IMR-90 (cell line): ENCODE measurements at regions not wholly inside any gene's neighbourhood (a gene's known extent, or its start where the extent isn't known, plus 50 kb on each side); places are given as distances from the start of the nearest gene placed in this dataset.

ENCODE experiments used
- ATAC-seq: fragments of 200-7000 bp; cut with Tn5 transposase; 2 replicates; pipeline ENCODE4 v1.9.1; 2020; ENCODE audit warnings: low read depth, mild to moderate bottlenecking, moderate library complexity
- BruUV-seq: library from RNA; stranded (reverse); fragments of 400-500 nt; replicated peaks from 2 replicates; lab custom pipeline; 2021; lab: Mats Ljungman, UMichigan
- CTCF ChIA-PET: fragments of 300-600 bp; formaldehyde crosslinking; extraction: SDS; loops from one replicate; lab custom pipeline; 2021; ENCODE audit warnings: antibody characterized with exemption; lab: Yijun Ruan, JAX
- POLR2A ChIA-PET: fragments of 300-600 bp; sonication (Branson Sonifier 250); formaldehyde crosslinking; loops from one replicate; lab custom pipeline; 2022; ENCODE audit warnings: antibody characterized with exemption; ENCODE audit not compliant: unreplicated experiment; lab: Charles Lee
- DNase-seq: peaks from one replicate; pipeline ENCODE4 v3.0.0; 2013
- H2AFZ ChIP-seq: replicated peaks from 2 replicates; pipeline ENCODE3; 2013; ENCODE audit warnings: low read length, mild to moderate bottlenecking; ENCODE audit not compliant: poor library complexity
- H2AK5ac ChIP-seq: 2 replicates; pipeline ENCODE4 v1.6.1; 2013; ENCODE audit warnings: low read depth, low read length, inconsistent platforms
- H2AK9ac ChIP-seq: replicated peaks from 2 replicates; pipeline ENCODE3; 2013; ENCODE audit warnings: mild to moderate bottlenecking, low read depth, low read length, moderate library complexity; ENCODE audit not compliant: poor library complexity
- H2BK120ac ChIP-seq: 2 replicates; pipeline ENCODE4 v1.6.1; 2013; ENCODE audit warnings: low read depth, low read length, inconsistent platforms
- H2BK15ac ChIP-seq: 3 replicates; pipeline ENCODE4 v1.6.1; 2013; ENCODE audit warnings: low read depth, low read length, inconsistent platforms
- H2BK20ac ChIP-seq: 2 replicates; pipeline ENCODE4 v1.6.1; 2013; ENCODE audit warnings: low read depth, mild to moderate bottlenecking, inconsistent platforms, low read length, moderate library complexity
- H2BK5ac ChIP-seq: 2 replicates; pipeline ENCODE4 v1.6.1; 2013; ENCODE audit warnings: mild to moderate bottlenecking, low read depth, low read length, inconsistent platforms; ENCODE audit not compliant: poor library complexity, severe bottlenecking
- H3K14ac ChIP-seq: replicated peaks from 2 replicates; pipeline ENCODE4 v1.6.1; 2013; ENCODE audit warnings: low read depth, low read length, inconsistent platforms
- H3K18ac ChIP-seq: 2 replicates; pipeline ENCODE4 v1.6.1; 2013; ENCODE audit warnings: low read depth, low read length, control low read depth
- H3K23ac ChIP-seq: 2 replicates; pipeline ENCODE4 v1.6.1; 2013; ENCODE audit warnings: low read depth, low read length, inconsistent platforms
- H3K27ac ChIP-seq: 2 replicates; pipeline ENCODE4 v1.5.1; 2013; ENCODE audit warnings: mild to moderate bottlenecking, control low read depth, low read length; ENCODE audit not compliant: insufficient read depth
- H3K27me3 ChIP-seq: 2 replicates; pipeline ENCODE4 v1.6.1; 2013; ENCODE audit warnings: low read length; ENCODE audit not compliant: control insufficient read depth, insufficient read depth
- H3K36me3 ChIP-seq: 2 replicates; pipeline ENCODE4 v1.6.1; 2013; ENCODE audit warnings: low read length, mixed read lengths; ENCODE audit not compliant: control insufficient read depth, insufficient read depth
- H3K4ac ChIP-seq: 2 replicates; pipeline ENCODE4 v1.6.1; 2013; ENCODE audit warnings: low read depth, low read length, inconsistent platforms
- H3K4me1 ChIP-seq: 2 replicates; pipeline ENCODE4 v1.6.1; 2013; ENCODE audit warnings: low read length, mixed read lengths; ENCODE audit not compliant: control insufficient read depth, insufficient read depth
- H3K4me2 ChIP-seq: 2 replicates; pipeline ENCODE4 v1.6.1; 2013; ENCODE audit warnings: low read depth, mild to moderate bottlenecking, control low read depth, low read length, moderate library complexity
- H3K4me3 ChIP-seq: 2 replicates; pipeline ENCODE4 v1.5.1; 2013; ENCODE audit warnings: low read depth, mild to moderate bottlenecking, control low read depth, low read length, moderate library complexity; ENCODE audit not compliant: insufficient read depth
- H3K56ac ChIP-seq: 2 replicates; pipeline ENCODE4 v1.6.1; 2013; ENCODE audit warnings: low read length, inconsistent platforms; ENCODE audit not compliant: insufficient read depth; ENCODE audit errors: extremely low read depth
- H3K79me1 ChIP-seq, 2 experiments: 2 replicates each; pipeline ENCODE4 v1.6.1; 2013; ENCODE audit warnings: low read length in 2 of 2, inconsistent platforms in 1 of 2, low read depth in 1 of 2
- H3K9ac ChIP-seq: 2 replicates; pipeline ENCODE4 v1.6.1; 2013; ENCODE audit warnings: low read depth, low read length, control low read depth
- H3K9me1 ChIP-seq: 2 replicates; pipeline ENCODE4 v1.6.1; 2013; ENCODE audit warnings: low read length, inconsistent platforms; ENCODE audit not compliant: insufficient read depth
- H3K9me3 ChIP-seq: 2 replicates; pipeline ENCODE4 v1.6.1; 2013; ENCODE audit warnings: low read length; ENCODE audit not compliant: control insufficient read depth, insufficient read depth
- H4K20me1 ChIP-seq: 2 replicates; pipeline ENCODE4 v1.6.1; 2013; ENCODE audit warnings: low read length, inconsistent platforms; ENCODE audit not compliant: insufficient read depth
- H4K5ac ChIP-seq: 2 replicates; pipeline ENCODE4 v1.6.1; 2013; ENCODE audit warnings: mild to moderate bottlenecking, low read depth, low read length, control low read depth
- H4K8ac ChIP-seq, 2 experiments: 2 replicates each; pipeline ENCODE4 v1.6.1; 2013; ENCODE audit warnings: low read depth in 2 of 2, low read length in 2 of 2, control low read depth in 1 of 2, inconsistent platforms in 1 of 2
- H4K91ac ChIP-seq: 2 replicates; pipeline ENCODE4 v1.6.1; 2013; ENCODE audit warnings: low read depth, low read length, inconsistent platforms; ENCODE audit not compliant: insufficient read depth
- BHLHE40 ChIP-seq: fragments of 150-350 bp; IDR thresholded peaks from 2 replicates; pipeline ENCODE4 v1.6.1; 2016; ENCODE audit warnings: mild to moderate bottlenecking, low read depth, low read length
- CEBPB ChIP-seq: IDR thresholded peaks from 2 replicates; pipeline ENCODE4 v1.6.1; 2012; ENCODE audit warnings: low read depth, low read length, improper control_type of control experiment
- CHD1 ChIP-seq: IDR thresholded peaks from 2 replicates; pipeline ENCODE4 v1.6.1; 2012; ENCODE audit warnings: low read depth, low read length, improper control_type of control experiment
- FOS ChIP-seq: fragments of 150-350 bp; IDR thresholded peaks from 2 replicates; pipeline ENCODE4 v1.6.1; 2016; ENCODE audit warnings: low read depth, low read length
- MAFK ChIP-seq: IDR thresholded peaks from 2 replicates; pipeline ENCODE4 v1.6.1; 2012; ENCODE audit warnings: low read depth, low read length, improper control_type of control experiment
- MAZ ChIP-seq: IDR thresholded peaks from 2 replicates; pipeline ENCODE4 v1.6.1; 2012; ENCODE audit warnings: low read depth, mild to moderate bottlenecking, low read length, improper control_type of control experiment, moderate library complexity, borderline replicate concordance
- MXI1 ChIP-seq: IDR thresholded peaks from 2 replicates; pipeline ENCODE4 v1.6.1; 2012; ENCODE audit warnings: low read depth, mild to moderate bottlenecking, low read length, moderate library complexity, borderline replicate concordance
- NFE2L2 ChIP-seq: fragments of 150-350 bp; IDR thresholded peaks from 2 replicates; pipeline ENCODE4 v1.6.1; 2016; ENCODE audit warnings: low read depth, mild to moderate bottlenecking, low read length
- POLR2A ChIP-seq: IDR thresholded peaks from 2 replicates; pipeline ENCODE4 v1.6.1; 2012; ENCODE audit warnings: mild to moderate bottlenecking, low read depth, low read length
- RAD21 ChIP-seq: IDR thresholded peaks from 2 replicates; pipeline ENCODE4 v1.6.1; 2012; ENCODE audit warnings: low read length, improper control_type of control experiment
- RCOR1 ChIP-seq: IDR thresholded peaks from 2 replicates; pipeline ENCODE4 v1.6.1; 2012; ENCODE audit warnings: mild to moderate bottlenecking, low read length, improper control_type of control experiment; ENCODE audit not compliant: insufficient replicate concordance
- RFX5 ChIP-seq: IDR thresholded peaks from 2 replicates; pipeline ENCODE4 v1.8.0; 2012; ENCODE audit warnings: low read depth, mild to moderate bottlenecking, low read length, moderate library complexity
- SMC3 ChIP-seq: fragments of 150-350 bp; IDR thresholded peaks from 2 replicates; pipeline ENCODE4 v1.6.1; 2016; ENCODE audit warnings: low read depth, mild to moderate bottlenecking, antibody characterized with exemption, low read length, moderate library complexity
- WGBS, 2 experiments: methylation state at CpG; one replicate each; pipeline versions ENCODE4 v1.1.5 to v1.1.7; 2013; ENCODE audit warnings: missing lambda C conversion rate in 2 of 2; ENCODE audit not compliant: insufficient read length in 1 of 2; ENCODE audit errors: extremely low coverage in 2 of 2; 5-methylcytosine and 5-hydroxymethylcytosine counted together
- dilution Hi-C: fragments of 300-500 bp; cut with HindIII; formaldehyde crosslinking; loops from one replicate; pipeline ENCODE4 v1.14.3; 2018; ENCODE audit warnings: low sequenced_read_pairs; ENCODE audit not compliant: unreplicated experiment
- in situ Hi-C: fragments of 300-500 bp; cut with MboI; formaldehyde crosslinking; loops from 3 replicates; pipeline ENCODE4 v1.14.3; 2019; ENCODE audit warnings: low sequenced_read_pairs, inconsistent platforms, mixed read lengths
- intact Hi-C: fragments of 100-400 bp; cut with micrococcal nuclease; formaldehyde crosslinking; loops from 2 replicates; pipeline ENCODE4 v1.10.0; 2022
- TF ChIP-seq, protein P1 (sequence below): fragments of 150-350 bp; IDR thresholded peaks from 2 replicates; pipeline ENCODE4 v1.6.1; 2016; ENCODE audit warnings: low read depth, mild to moderate bottlenecking, low read length, moderate library complexity, borderline replicate concordance
- TF ChIP-seq, protein P2 (sequence below): conservative IDR thresholded peaks from 2 replicates; pipeline ENCODE4 v1.5.1; 2012; ENCODE audit warnings: mild to moderate bottlenecking, low read depth, low read length, improper control_type of control experiment
- TF ChIP-seq, protein P3 (sequence below): fragments of 150-350 bp; IDR thresholded peaks from 2 replicates; pipeline ENCODE4 v1.6.1; 2017; ENCODE audit warnings: mild to moderate bottlenecking, antibody characterized with exemption, low read length, low read depth

DNA sequence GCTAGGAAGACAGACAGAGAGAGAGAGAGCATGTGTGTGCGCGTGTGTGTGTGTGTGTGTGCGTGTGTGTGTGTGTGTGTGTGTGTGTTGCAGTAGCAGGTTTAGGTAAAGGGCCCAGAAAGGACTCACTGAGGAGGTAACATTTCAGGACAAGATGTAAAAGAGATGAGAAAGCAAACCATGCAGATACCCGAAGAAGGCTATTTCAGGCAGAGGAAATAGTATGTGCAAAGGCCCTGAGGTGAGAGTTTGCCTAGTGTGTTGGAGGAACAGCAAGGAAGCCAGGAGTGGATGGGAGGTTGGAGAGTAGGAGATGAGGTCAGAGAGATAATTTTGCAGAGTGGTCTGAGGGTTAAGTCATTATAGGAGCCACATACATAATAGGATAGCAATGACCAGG lies 754.3 kb upstream of the TBX3 start:
- BruUV-seq, result no TSS peak
- CTCF ChIA-PET, result no interaction called here

More for the DNA sequence above, 754.3 kb upstream of the TBX3 start:
- Histone ChIP-seq H2BK20ac (no peak overlapping the region), H4K91ac (no peak overlapping the region), H2AFZ (no peak overlapping the region), H3K56ac (no peak overlapping the region), H3K4me1 (peaks cover 4% of the 10 kb centered on the region; the same call in 1 of the 2 replicates), H3K79me1 (no peaks in the 10 kb centered on the region), H3K4me2 (no peak overlapping the region), H3K18ac (no peak overlapping the region), H4K8ac (no peak overlapping the region), H2AK5ac (no peak overlapping the region), H3K9me3 (no peaks in the 10 kb centered on the region), H3K36me3 (no peaks in the 10 kb centered on the region), H3K27me3 (no peaks in the 10 kb centered on the region), H3K27ac (no peak overlapping the region), H3K4me3 (no peak overlapping the region), H4K20me1 (no peaks in the 10 kb centered on the region), H4K5ac (no peak overlapping the region), H3K23ac (no peak overlapping the region), H3K9ac (no peak overlapping the region), H2BK15ac (no peak overlapping the region), H2BK120ac (no peak overlapping the region), H3K14ac (no peak overlapping the region), H2BK5ac (no peak overlapping the region), H3K4ac (no peak overlapping the region), H2AK9ac (no peak overlapping the region), H3K9me1 (no peaks in the 10 kb centered on the region)
- dilution Hi-C loops (no loop called here), intact Hi-C loops (no loop called here), in situ Hi-C loops (no loop called here)
- ATAC-seq (no peak), DNase-seq (no peak)
- POLR2A ChIA-PET, result no interaction called here
- WGBS, 2 experiments, result 67% methylated on average over 4 of the region's 4 CpGs; no CpG with 5 or more reads in 1 of the 2 experiments
- TF ChIP-seq BHLHE40 (no peak), MAFK (no peak), RCOR1 (no peak), CHD1 (no peak), MAZ (no peak), MXI1 (no peak), FOS (no peak), RAD21 (no peak), CEBPB (no peak), RFX5 (no peak), NFE2L2 (no peak), POLR2A (no peak), SMC3 (no peak)
- TF ChIP-seq, protein P1, sequence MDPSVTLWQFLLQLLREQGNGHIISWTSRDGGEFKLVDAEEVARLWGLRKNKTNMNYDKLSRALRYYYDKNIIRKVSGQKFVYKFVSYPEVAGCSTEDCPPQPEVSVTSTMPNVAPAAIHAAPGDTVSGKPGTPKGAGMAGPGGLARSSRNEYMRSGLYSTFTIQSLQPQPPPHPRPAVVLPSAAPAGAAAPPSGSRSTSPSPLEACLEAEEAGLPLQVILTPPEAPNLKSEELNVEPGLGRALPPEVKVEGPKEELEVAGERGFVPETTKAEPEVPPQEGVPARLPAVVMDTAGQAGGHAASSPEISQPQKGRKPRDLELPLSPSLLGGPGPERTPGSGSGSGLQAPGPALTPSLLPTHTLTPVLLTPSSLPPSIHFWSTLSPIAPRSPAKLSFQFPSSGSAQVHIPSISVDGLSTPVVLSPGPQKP, result no peak
- TF ChIP-seq, protein P2, sequence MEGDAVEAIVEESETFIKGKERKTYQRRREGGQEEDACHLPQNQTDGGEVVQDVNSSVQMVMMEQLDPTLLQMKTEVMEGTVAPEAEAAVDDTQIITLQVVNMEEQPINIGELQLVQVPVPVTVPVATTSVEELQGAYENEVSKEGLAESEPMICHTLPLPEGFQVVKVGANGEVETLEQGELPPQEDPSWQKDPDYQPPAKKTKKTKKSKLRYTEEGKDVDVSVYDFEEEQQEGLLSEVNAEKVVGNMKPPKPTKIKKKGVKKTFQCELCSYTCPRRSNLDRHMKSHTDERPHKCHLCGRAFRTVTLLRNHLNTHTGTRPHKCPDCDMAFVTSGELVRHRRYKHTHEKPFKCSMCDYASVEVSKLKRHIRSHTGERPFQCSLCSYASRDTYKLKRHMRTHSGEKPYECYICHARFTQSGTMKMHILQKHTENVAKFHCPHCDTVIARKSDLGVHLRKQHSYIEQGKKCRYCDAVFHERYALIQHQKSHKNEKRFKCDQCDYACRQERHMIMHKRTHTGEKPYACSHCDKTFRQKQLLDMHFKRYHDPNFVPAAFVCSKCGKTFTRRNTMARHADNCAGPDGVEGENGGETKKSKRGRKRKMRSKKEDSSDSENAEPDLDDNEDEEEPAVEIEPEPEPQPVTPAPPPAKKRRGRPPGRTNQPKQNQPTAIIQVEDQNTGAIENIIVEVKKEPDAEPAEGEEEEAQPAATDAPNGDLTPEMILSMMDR, result no peak
- TF ChIP-seq, protein P3, sequence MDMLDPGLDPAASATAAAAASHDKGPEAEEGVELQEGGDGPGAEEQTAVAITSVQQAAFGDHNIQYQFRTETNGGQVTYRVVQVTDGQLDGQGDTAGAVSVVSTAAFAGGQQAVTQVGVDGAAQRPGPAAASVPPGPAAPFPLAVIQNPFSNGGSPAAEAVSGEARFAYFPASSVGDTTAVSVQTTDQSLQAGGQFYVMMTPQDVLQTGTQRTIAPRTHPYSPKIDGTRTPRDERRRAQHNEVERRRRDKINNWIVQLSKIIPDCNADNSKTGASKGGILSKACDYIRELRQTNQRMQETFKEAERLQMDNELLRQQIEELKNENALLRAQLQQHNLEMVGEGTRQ, result no peak
